ENCODE measurements at regions not wholly inside any gene's neighbourhood (a gene's known extent, or its start where the extent isn't known, plus 50 kb on each side); places are given as distances from the start of the nearest gene placed in this dataset.

GRCh38 chr6:128606611-128607010 is 86.2 kb upstream of the PTPRK start:
- H3K4me2 ChIP-seq (ENCODE audit: insufficient read depth, insufficient read length, low read length): no peak overlapping the region
- H3K27ac Mint-ChIP-seq: no peak overlapping the region
- no peak overlapping the region for H2BK5ac ChIP-seq (ENCODE audit: insufficient read length, low read length)
- no peaks in the 10 kb centered on the region; the same call in 1 of the 2 replicates for H3K27me3 ChIP-seq (ENCODE audit: insufficient read depth, low read length)
- H2BK12ac ChIP-seq (ENCODE audit: insufficient read length, low read depth, low read length): no peak overlapping the region
- no peaks in the 10 kb centered on the region; the same call in 1 of the 2 replicates for H3K27me3 Mint-ChIP-seq (ENCODE audit: low read depth)
- no peak overlapping the region for H4K91ac ChIP-seq (ENCODE audit: insufficient read length, low read depth, low read length)
- no peak overlapping the region for H3K23ac ChIP-seq (ENCODE audit: insufficient read length, low read depth, low read length)
- no peak overlapping the region for H2AFZ ChIP-seq (ENCODE audit: low read length)
- no peak overlapping the region for H2BK15ac ChIP-seq (ENCODE audit: low read depth, low read length)
- H3T11ph ChIP-seq (ENCODE audit: low read length): no peak overlapping the region
- H2BK20ac ChIP-seq (ENCODE audit: low read depth, low read length, poor library complexity, severe bottlenecking): no peak overlapping the region
- H4K20me1 ChIP-seq (ENCODE audit: control insufficient read depth, insufficient read depth, insufficient read length): no peaks in the 10 kb centered on the region
- H3K23me2 ChIP-seq (ENCODE audit: insufficient read length, low read depth, low read length, poor library complexity, severe bottlenecking): no peaks in the 10 kb centered on the region
- H3K4ac ChIP-seq (ENCODE audit: low read depth, low read length): no peak overlapping the region
- no peak overlapping the region for H3K27ac ChIP-seq (ENCODE audit: insufficient read length, low read depth, low read length)
- H3K9ac ChIP-seq (ENCODE audit: extremely low read depth, insufficient read length, low read length): no peak overlapping the region
- DNase-seq: no peak
- H4K8ac ChIP-seq (replicated peaks; ENCODE audit: insufficient read length, low read depth, low read length): no peak overlapping the region
- no peak overlapping the region for H2AK5ac ChIP-seq (ENCODE audit: insufficient read length, low read length)
- H3K14ac ChIP-seq (ENCODE audit: insufficient read depth, low read length): no peak overlapping the region
- H3K18ac ChIP-seq (ENCODE audit: insufficient read length, low read depth, low read length): no peak overlapping the region
- peaks cover 5 to 12% of the 10 kb centered on the region in 2 experiments for H3K4me1 Mint-ChIP-seq
- H3K79me2 ChIP-seq (ENCODE audit: insufficient read depth, low read length): no peaks in the 10 kb centered on the region
- no peaks in the 10 kb centered on the region for H3K9me3 Mint-ChIP-seq
- no peak overlapping the region for H3K56ac ChIP-seq (ENCODE audit: insufficient read length, low read depth, low read length)
- no CpG with 5 or more reads among the region's 3 CpGs for WGBS (ENCODE audit: extremely low coverage, insufficient read length, low lambda C conversion rate)
- TF ChIP-seq CTCF (conservative IDR thresholded peaks at IDR 0.05): no peak
- H3K4me1 ChIP-seq (ENCODE audit: insufficient read depth, low read length): no peaks in the 10 kb centered on the region; the same call in 1 of the 2 replicates
- H3K4me3 Mint-ChIP-seq: no peak overlapping the region
- H3K36me3 Mint-ChIP-seq (ENCODE audit: insufficient read depth in 1 of 3, low read depth in 3 of 3): no peaks in the 10 kb centered on the region
- H4K5ac ChIP-seq (ENCODE audit: insufficient read length, low read depth, low read length): no peak overlapping the region
- H2BK120ac ChIP-seq (ENCODE audit: low read depth, low read length, poor library complexity, severe bottlenecking): no peak overlapping the region
- no peaks in the 10 kb centered on the region for H3K79me1 ChIP-seq (ENCODE audit: insufficient read depth, low read depth, low read length, poor library complexity, severe bottlenecking)
- H3K9me3 ChIP-seq (ENCODE audit: control insufficient read depth, low read depth, low read length): no peaks in the 10 kb centered on the region
